HepG2 (cell line): ENCODE measurements at regions not wholly inside any gene's neighbourhood (a gene's known extent, or its start where the extent isn't known, plus 50 kb on each side); places are given as distances from the start of the nearest gene placed in this dataset.

Experiments
- AGO1 ChIP-seq: fragments of 200-400 bp; formaldehyde crosslinking; IDR thresholded peaks from 2 replicates; pipeline ENCODE4 v1.6.1; 2017; ENCODE audit warnings: mild to moderate bottlenecking, low read depth, low read length, moderate library complexity; ENCODE audit not compliant: poor library complexity, severe bottlenecking
- E2F1 ChIP-seq: sonication (generic); formaldehyde crosslinking; IDR thresholded peaks from 2 replicates; pipeline ENCODE4 v1.5.0; 2020; ENCODE audit warnings: missing genetic modification reagents
- MYPOP ChIP-seq: sonication (generic); formaldehyde crosslinking; IDR thresholded peaks from 2 replicates; pipeline ENCODE4 v1.8.1; 2023; ENCODE audit warnings: mild to moderate bottlenecking, moderate library complexity, missing genetic modification reagents
- PITX1 ChIP-seq: sonication (generic); formaldehyde crosslinking; IDR thresholded peaks from 2 replicates; pipeline ENCODE4 v1.5.1; 2020; ENCODE audit warnings: mild to moderate bottlenecking, missing genetic modification reagents
- REST ChIP-seq, 2 experiments: IDR thresholded peaks; 2 replicates each; pipeline ENCODE4 v1.6.1; 2011 to 2012; ENCODE audit warnings: low read length in 2 of 2, borderline replicate concordance in 1 of 2, low read depth in 1 of 2, mild to moderate bottlenecking in 1 of 2, moderate library complexity in 1 of 2
- YEATS2 ChIP-seq: sonication (generic); formaldehyde crosslinking; IDR thresholded peaks from 2 replicates; pipeline ENCODE4 v1.4.0; 2020; ENCODE audit warnings: missing genetic modification reagents, borderline replicate concordance
- ZNF276 ChIP-seq: sonication (generic); formaldehyde crosslinking; IDR thresholded peaks from 2 replicates; pipeline ENCODE4 v1.4.0; 2020; ENCODE audit warnings: mild to moderate bottlenecking, low read depth, missing genetic modification reagents
- ZNF562 ChIP-seq: sonication (generic); formaldehyde crosslinking; IDR thresholded peaks from 2 replicates; pipeline ENCODE4 v1.8.0; 2022; ENCODE audit warnings: missing genetic modification reagents, borderline replicate concordance

- TF ChIP-seq REST (IDR thresholded peaks at IDR 0.05; ENCODE audit: borderline replicate concordance in 1 of 2, low read depth in 1 of 2, low read length in 2 of 2) = no peak
- no peak for TF ChIP-seq ZNF562 (CRISPR knock-in tag)
- no peak for TF ChIP-seq E2F1 (CRISPR knock-in tag)
- TF ChIP-seq YEATS2 = no peak
- no peak for TF ChIP-seq PITX1 (CRISPR knock-in tag)
- TF ChIP-seq MYPOP (CRISPR knock-in tag) = no peak
- TF ChIP-seq ZNF276 (CRISPR knock-in tag) = no peak
- no peak for TF ChIP-seq AGO1
These were observed 573.9 kb downstream of the TMA16 start (continued) for GRCh38 chr4:164068392-164068791.
